OCI-LY7 (cell line): ENCODE measurements at regions not wholly inside any gene's neighbourhood (a gene's known extent, or its start where the extent isn't known, plus 50 kb on each side); places are given as distances from the start of the nearest gene placed in this dataset.

ENCODE experiments used
- CTCF ChIP-seq: fragments of 200-600 bp; sonication (generic); conservative IDR thresholded peaks from 2 replicates; pipeline ENCODE4 v1.5.1; 2014; ENCODE audit warnings: mild to moderate bottlenecking, antibody characterized with exemption, low read length, moderate library complexity, mixed read lengths
- EZH2phosphoT487 ChIP-seq: fragments of 200-600 bp; sonication (generic); IDR thresholded peaks from 2 replicates; pipeline ENCODE4 v1.6.1; 2018; ENCODE audit warnings: low read depth, borderline replicate concordance, mild to moderate bottlenecking, mixed run types, antibody characterized with exemption, low read length, moderate library complexity, mixed read lengths

- TF ChIP-seq CTCF (no peak), EZH2phosphoT487 (no peak)
Measured at GRCh38 chr4:136156947-136157346, 1375.3 kb downstream of the PCDH18 start.
